HG03469 (cell line): ENCODE measurements at regions not wholly inside any gene's neighbourhood (a gene's known extent, or its start where the extent isn't known, plus 50 kb on each side); places are given as distances from the start of the nearest gene placed in this dataset.
"Not testable (repeated sequence)": the region's sequence is repeated elsewhere in the genome, so short reads cannot be mapped to it uniquely, and the experiment has no call there.

Experiments used
- ATAC-seq: cut with Tn5 transposase; IDR thresholded peaks from one replicate; pipeline ENCODE4 v1.9.1; 2021; ENCODE audit warnings: mild to moderate bottlenecking, moderate library complexity, moderate number of reproducible peaks; ENCODE audit not compliant: unreplicated experiment

DNA sequence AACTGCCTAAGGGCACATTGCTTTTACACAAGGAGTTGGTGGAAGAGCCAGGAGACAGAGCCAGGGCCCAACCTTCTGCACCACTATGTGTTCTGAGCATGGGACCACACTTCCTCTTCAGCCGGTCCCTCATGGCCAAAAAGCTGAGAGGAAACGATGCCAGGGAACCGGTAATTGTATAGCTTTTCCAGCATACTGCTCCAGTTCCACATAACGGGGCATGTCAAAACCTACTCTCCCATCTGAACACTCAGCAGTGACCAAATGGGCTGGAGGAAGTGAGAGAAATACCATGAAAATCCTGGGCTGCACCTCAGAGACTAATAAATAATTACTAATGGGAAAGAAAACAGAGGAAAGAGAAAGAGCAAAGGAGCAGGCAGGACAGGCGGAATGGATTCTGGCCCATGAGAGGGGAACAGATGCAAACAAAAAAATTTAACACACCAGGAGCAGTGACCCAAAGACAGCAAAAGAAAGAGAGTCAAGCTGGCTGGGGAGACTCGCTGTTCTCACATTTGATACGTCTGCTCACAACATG, 52.0 kb upstream of the BMP2 start:
- no peak for ATAC-seq

DNA sequence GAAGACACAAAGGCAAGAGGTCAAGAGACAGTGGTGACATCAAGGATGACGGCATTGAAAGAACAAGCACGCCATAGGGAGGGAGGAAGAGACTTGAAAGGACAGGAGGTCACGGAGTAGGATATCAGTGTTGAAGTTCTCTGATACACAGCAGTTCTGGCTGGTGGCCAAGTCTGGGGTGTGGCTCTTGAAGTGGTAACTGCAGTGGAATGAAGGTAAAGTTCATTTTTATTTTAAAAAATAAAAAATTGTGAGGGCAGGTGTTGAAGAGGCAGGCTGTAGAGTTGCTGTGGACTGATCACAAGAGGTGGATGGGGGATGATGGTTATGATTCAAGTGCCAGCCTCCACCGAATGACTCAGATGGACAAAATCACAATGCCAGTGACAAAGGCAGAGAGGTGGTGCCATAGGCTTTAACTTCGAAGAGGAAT, 53.2 kb upstream of the BMP2 start:
- ATAC-seq: no peak

DNA sequence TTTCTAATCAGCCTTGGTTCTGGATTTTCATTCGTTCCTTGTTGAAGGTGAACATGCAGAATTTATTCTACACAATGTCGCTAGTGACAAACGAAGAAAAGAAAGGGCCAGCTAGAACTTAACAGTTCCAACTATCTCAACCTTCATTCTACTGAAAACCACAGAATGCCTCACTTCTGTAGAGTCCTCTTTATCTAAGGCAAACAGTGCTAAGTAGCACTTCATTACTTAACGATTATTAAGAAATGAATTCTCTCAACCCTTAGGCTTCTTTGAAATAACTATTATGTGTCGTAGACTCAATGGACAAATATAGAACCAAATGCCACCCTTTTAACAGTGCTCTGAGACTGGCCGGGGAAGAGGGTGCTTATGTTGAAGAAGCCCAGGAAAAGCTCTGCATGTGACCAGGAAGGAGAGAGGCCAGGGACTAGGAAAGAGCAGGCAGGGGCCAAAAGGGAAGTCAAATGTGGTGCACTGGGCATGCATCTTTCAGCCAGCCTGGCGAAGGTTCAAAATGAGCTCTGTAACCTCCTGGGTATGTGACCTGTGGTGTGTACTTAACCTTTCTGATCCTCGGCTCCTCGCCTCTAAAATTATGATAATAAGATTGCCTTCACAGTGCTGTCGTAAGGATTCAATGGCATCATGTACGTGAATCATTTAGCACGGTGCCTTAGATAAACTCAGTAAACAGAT, 55.4 kb upstream of the BMP2 start:
- ATAC-seq: no peak

DNA sequence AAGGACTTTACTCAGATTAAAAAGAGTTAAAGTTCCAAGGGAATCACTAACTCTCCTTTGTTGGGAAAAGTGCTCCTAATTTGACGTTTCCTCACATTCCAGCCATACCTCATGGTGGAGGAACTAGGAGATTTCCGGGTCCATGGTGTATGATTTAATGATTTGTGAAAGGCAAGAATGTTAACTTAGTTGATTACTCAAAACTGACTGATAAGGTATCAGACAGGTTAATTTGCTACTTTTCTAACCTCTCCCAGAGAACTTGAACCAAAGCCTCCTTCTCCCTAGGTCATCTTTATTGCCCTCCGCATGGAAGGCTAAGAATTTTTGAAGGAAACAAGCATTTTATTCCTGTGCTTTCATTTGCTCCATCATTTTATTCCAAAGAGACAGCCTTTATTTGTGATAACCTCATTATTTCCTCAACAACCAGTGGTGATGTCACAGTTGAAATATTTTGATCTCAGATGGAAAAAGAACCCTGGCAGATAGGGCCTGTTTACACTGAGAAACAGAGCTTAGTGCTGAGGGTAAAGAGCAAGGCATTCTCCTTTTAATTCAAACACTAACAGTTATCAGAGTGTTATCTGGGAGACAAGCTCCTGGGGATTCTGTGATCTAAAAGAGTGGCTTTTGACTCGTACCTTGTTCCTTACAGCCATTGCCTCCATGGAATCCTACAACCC, 57.4 kb upstream of the BMP2 start:
- no peak for ATAC-seq

DNA sequence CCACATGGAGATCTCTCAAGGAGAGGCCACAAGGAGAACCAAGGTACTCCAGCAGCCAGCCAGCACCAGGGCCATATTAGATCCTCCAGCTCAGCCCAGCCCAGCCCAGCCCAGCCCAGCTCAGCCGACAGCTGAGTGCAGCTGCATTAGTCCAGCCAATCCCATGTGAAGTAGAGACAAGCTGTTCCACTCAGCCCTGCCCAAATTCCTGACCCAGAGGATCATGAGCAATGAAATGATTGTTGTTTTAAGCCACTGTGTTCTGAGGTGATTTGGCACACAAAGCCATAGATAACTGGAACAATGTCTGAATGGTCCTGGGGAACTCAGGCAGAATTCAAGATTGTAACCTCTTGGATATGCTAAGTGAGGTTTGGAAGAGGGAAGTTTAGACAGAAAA, 59.5 kb upstream of the BMP2 start:
- no peak for ATAC-seq

DNA sequence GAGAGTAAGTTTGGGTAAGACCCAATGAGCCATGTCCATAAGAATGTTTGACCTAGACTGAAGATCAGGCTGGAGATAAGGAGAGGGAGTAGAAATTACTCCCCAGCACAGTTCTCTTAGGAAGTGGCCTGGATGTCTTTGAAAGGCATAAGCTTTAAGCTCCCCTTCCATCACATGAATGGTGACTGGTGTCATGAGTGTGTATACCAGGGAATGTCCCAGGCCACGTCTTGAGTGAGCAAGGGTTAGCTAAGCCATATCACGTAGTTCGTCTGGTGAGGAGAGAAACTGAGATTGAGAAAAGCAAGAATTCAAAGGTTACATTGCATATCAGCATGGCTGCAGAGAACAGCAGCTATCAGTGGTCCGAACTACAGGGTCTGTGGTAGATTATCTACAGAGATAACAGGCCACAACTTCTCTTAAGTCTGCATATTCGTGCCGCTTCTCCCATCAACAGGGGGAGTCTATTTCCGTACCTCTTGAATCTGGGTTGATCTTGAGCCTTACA, 60.1 kb upstream of the BMP2 start:
- ATAC-seq: no peak

GRCh38 chr20:6705926-6706548, 61.4 kb upstream of the BMP2 start:
- ATAC-seq: no peak

DNA sequence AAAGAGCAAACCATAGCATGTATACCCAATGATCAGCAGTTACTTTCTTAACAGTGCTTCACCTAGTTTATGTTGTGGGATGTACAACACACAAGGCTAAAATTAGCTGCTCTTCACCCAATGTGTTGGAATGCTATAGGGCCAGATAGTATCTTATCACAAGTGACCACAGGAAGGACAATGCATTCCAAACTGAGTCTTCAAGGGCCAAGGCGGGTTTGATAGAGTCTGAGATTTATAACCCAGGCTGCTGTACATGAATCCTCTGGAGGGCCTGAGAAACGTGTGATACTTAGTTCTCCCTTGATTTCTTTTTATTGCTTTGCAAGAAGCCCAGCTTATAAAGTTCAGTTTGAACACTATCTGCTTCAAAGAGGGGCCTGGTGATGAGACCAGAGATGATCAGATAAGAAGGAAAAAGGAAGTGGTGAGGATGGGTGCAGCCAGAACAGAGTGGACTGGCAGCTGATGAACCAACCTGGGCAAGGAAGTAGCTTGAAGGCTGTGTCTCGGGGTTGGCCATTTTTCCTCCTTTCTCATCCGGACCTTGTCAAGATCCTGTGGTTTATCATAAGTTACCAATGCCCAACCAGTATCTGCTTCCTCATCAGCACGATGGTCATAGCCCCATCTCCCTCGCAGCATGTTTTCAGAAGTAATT, 62.2 kb upstream of the BMP2 start:
- ATAC-seq: no peak

DNA sequence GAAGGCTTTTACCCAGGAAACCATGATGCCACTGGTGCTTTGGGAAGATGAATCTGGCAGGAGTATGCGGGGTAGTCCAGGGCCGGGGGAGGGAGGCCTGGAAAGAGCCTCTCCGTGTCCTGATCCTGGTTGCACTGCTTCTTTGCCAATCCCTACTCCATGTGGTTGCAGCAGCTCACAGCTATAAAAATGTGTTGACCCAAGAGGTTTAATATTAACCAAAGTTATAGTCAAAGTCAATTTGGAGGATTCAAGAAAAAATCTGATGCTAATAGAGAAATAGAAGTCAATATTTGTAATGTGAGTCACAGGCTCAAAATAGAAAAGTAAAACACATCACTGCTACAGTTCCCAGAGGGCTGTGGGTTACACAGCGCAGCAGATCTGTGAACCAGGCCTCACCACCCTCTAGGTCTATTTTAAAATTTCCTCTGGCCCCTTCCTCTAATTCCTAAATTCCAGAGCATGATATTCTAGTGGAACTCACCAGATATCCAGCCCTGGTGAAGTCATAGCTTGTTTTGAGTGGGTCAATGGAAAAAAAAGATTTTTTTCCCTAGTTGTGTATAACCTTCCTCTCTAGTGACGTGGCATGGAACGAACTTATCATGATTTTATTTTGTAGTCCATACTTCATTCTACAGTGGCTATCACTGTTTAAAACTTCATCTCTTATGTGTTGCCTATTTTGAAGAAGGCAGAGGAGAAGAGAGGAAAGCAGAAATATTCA, 63.2 kb upstream of the BMP2 start:
- ATAC-seq: no peak

GRCh38 chr20:6703656-6704055, 63.8 kb upstream of the BMP2 start:
- ATAC-seq: no peak

DNA sequence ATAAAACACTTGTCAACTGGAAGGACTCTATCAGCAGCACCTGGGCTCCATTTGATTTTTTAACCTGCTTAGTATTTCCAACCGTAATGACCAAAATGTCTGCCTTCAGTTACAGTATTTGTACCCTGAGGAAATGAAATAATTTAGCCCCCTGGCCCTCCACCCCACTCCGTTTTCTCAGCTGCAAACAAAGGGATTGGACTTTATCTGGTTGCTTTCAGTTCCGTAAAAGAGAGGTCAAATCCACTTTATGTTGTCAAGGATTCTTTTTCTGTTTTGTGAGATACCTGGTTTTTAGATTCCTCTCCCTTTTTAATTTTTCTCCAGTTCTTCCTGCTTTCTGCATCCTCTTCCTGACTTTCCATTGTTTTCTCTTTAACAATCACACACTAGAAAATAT, 64.4 kb upstream of the BMP2 start:
- no peak for ATAC-seq

GRCh38 chr20:6702144-6702543, 65.3 kb upstream of the BMP2 start:
- no peak for ATAC-seq

DNA sequence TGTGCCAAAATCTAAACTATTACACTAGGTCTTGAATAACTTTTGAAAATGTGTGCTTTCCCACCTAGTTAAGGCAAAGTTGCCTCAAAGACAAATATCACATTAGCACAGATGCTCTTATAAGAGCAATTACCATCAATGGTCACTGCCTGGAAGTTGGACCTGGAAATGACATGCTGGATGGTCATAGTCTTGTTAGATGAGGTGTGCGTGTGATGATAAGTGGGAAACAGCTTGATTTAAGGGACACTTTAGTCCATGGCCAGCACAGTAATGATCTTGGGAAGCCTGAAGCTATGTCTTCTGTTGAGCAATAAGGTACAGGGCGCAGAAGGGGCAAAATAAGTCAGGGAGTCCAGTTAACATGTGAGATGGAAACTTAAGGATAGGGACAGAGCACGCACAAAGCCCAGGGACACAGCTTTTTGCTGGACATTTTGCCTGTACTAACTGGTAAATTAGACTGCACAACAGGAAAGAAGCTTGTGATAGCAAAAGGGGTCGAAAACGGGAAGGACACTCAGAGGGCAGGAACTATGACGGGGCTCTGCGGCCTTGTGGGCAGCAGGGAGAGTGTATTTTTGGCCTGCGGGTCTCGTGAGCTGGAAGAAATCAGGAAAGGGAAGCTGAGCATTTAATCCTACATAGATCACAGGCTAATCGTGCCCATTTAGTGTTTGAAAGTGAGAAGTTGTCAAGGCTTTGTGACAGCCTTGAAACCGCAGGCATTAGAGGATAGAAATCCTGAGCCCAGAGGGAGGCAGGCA, 66.7 kb upstream of the BMP2 start:
- no peak for ATAC-seq

- ATAC-seq: no peak
Measured at GRCh38 chr20:6699921-6700562, 67.4 kb upstream of the BMP2 start.

GRCh38 chr20:6698723-6699122, 68.8 kb upstream of the BMP2 start:
- no peak for ATAC-seq

DNA sequence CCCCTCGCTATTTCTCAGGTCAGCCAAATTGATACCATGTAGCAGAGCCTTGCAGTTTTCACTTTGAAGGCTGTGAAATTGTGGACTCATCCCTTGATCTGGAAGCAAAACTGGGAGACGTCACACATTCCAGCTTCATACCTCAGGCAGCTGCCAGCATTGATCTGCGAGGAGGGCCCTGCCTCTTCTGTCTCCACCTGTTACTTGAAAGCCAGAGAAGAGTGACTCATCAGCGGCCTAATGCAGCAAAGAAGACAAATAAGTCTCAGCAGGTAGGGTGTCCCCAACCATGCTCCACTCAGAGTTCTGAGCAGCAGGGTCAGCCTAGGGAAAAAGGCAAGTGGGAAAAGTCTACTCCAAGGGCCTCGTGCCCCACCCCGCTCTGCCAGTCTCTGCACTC, 69.4 kb upstream of the BMP2 start:
- ATAC-seq: no peak

- no peak for ATAC-seq
Measured at GRCh38 chr20:6697228-6697972, 70.1 kb upstream of the BMP2 start.

DNA sequence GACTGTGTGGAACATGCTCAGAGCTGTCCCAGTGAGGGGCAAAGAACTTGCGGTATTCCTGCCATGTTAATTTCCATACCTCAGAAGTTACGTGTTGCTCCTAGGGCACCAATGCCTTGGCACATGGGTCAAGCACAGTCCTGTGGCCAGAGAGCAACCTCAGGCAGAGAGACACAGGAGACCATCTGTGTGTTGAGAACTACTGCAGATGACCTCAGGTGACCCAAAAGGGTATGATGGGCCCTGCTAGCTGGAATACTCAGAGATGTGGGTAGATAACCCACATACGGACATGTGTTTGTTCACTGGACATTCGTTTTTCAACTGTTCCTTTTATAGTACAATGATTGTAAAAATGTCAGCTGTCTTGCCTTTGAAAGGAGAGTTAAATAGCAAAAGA, 71.5 kb upstream of the BMP2 start:
- ATAC-seq: no peak

- ATAC-seq: not testable (repeated sequence)
Measured at GRCh38 chr20:6693808-6694198, 73.7 kb upstream of the BMP2 start.
